HEK293 (cell line): ENCODE measurements at regions not wholly inside any gene's neighbourhood (a gene's known extent, or its start where the extent isn't known, plus 50 kb on each side); places are given as distances from the start of the nearest gene placed in this dataset.

Experiments
- CTCF ChIA-PET: fragments of 350-600 bp; formaldehyde crosslinking; extraction: SDS; loops from one replicate; lab custom pipeline; 2021; ENCODE audit warnings: antibody characterized with exemption; lab: Yijun Ruan, JAX
- POLR2A ChIA-PET: fragments of 300-600 bp; formaldehyde crosslinking; extraction: SDS; loops from one replicate; lab custom pipeline; 2020; ENCODE audit warnings: antibody characterized with exemption, inconsistent platforms; lab: Yijun Ruan, JAX
- H3K27ac ChIP-seq: fragments of 200-500 bp; sonication (Bioruptor generic); 2 replicates; pipeline ENCODE4 v1.5.1; 2014; ENCODE audit warnings: low read depth, low read length, control low read depth, inconsistent platforms; ENCODE audit errors: extremely low read depth
- H3K36me3 ChIP-seq, 2 experiments: fragments of 200-500 bp in 1 of 2; sonication (Bioruptor generic) in 1 of 2; 1 replicate in 1 of 2; 2 replicates in 1 of 2; pipeline ENCODE4 v1.5.1; 2014 to 2017; ENCODE audit warnings: inconsistent platforms in 2 of 2, low read length in 2 of 2; ENCODE audit not compliant: control insufficient read depth in 2 of 2, insufficient read depth in 1 of 2
- H3K4me1 ChIP-seq: fragments of 200-500 bp; sonication (Bioruptor generic); 2 replicates; pipeline ENCODE4 v1.5.1; 2014; ENCODE audit warnings: mild to moderate bottlenecking, low read length, inconsistent platforms; ENCODE audit not compliant: control insufficient read depth, insufficient read depth
- H3K4me3 ChIP-seq: 2 replicates; pipeline ENCODE4 v1.5.1; 2011; ENCODE audit warnings: low read depth, mild to moderate bottlenecking, control low read depth, low read length, moderate library complexity
- H3K9me3 ChIP-seq: fragments of 200-500 bp; sonication (Bioruptor generic); 2 replicates; pipeline ENCODE4 v1.5.1; 2014; ENCODE audit warnings: low read depth, low read length, inconsistent platforms; ENCODE audit not compliant: control insufficient read depth, insufficient read depth
- HOXD13 ChIP-seq: sonication (generic); formaldehyde crosslinking; IDR thresholded peaks from 2 replicates; pipeline ENCODE4 v1.8.0; 2022; ENCODE audit warnings: missing genetic modification reagents, borderline replicate concordance
- INSM2 ChIP-seq: fragments of 450-650 bp; formaldehyde crosslinking; IDR thresholded peaks from 2 replicates; pipeline ENCODE4 v1.5.1; 2016; ENCODE audit warnings: missing biosample characterization, missing genetic modification characterization
- REPIN1 ChIP-seq: fragments of 450-650 bp; formaldehyde crosslinking; IDR thresholded peaks from 2 replicates; pipeline ENCODE4 v1.5.1; 2017; ENCODE audit warnings: missing biosample characterization, missing genetic modification characterization, low read depth
- TRIM28 ChIP-seq: IDR thresholded peaks from 2 replicates; pipeline ENCODE4 v1.6.1; 2011; ENCODE audit warnings: low read length, control low read depth, borderline replicate concordance
- ZBTB10 ChIP-seq: fragments of 450-650 bp; formaldehyde crosslinking; IDR thresholded peaks from 2 replicates; pipeline ENCODE4 v1.5.1; 2016; ENCODE audit warnings: missing biosample characterization, missing genetic modification characterization
- ZBTB44 ChIP-seq: fragments of 450-650 bp; IDR thresholded peaks from 2 replicates; pipeline ENCODE4 v1.5.1; 2018; ENCODE audit warnings: missing biosample characterization, mild to moderate bottlenecking, missing genetic modification characterization
- ZBTB48 ChIP-seq: fragments of 450-650 bp; formaldehyde crosslinking; IDR thresholded peaks from 2 replicates; pipeline ENCODE4 v1.5.1; 2016; ENCODE audit warnings: missing biosample characterization, missing genetic modification characterization
- ZBTB49 ChIP-seq: fragments of 450-650 bp; formaldehyde crosslinking; IDR thresholded peaks from 2 replicates; pipeline ENCODE4 v1.5.1; 2016; ENCODE audit warnings: missing biosample characterization, missing genetic modification characterization, low read depth
- ZFHX2 ChIP-seq: fragments of 450-650 bp; formaldehyde crosslinking; conservative IDR thresholded peaks from 2 replicates; pipeline ENCODE4 v1.5.1; 2016; ENCODE audit warnings: missing biosample characterization, missing genetic modification characterization
- ZFP3 ChIP-seq: fragments of 450-650 bp; formaldehyde crosslinking; IDR thresholded peaks from 2 replicates; pipeline ENCODE4 v1.5.1; 2016; ENCODE audit warnings: low read depth, missing biosample characterization, missing genetic modification characterization
- ZNF112 ChIP-seq: fragments of 450-650 bp; formaldehyde crosslinking; IDR thresholded peaks from 2 replicates; pipeline ENCODE4 v1.5.0; 2017; ENCODE audit warnings: missing biosample characterization, missing genetic modification characterization
- ZNF169 ChIP-seq: fragments of 450-650 bp; formaldehyde crosslinking; IDR thresholded peaks from 2 replicates; pipeline ENCODE4 v1.5.1; 2016; ENCODE audit warnings: missing biosample characterization, missing genetic modification characterization
- ZNF19 ChIP-seq: fragments of 450-650 bp; formaldehyde crosslinking; IDR thresholded peaks from 2 replicates; pipeline ENCODE4; 2016; ENCODE audit warnings: missing biosample characterization, missing genetic modification characterization, low read depth
- ZNF221 ChIP-seq: fragments of 450-650 bp; formaldehyde crosslinking; IDR thresholded peaks from 2 replicates; pipeline ENCODE4 v1.5.1; 2017; ENCODE audit warnings: missing biosample characterization, missing genetic modification characterization, borderline replicate concordance
- ZNF26 ChIP-seq: fragments of 450-650 bp; formaldehyde crosslinking; IDR thresholded peaks from 2 replicates; pipeline ENCODE4 v1.5.1; 2016; ENCODE audit warnings: missing biosample characterization, missing genetic modification characterization
- ZNF274 ChIP-seq, 2 experiments: fragments of 200-500 bp in 1 of 2; fragments of 450-650 bp in 1 of 2; sonication (Bioruptor generic) in 1 of 2; formaldehyde crosslinking in 1 of 2; IDR thresholded peaks; 2 replicates each; pipeline versions ENCODE4 v1.5.1 to v1.6.1; 2014 to 2016; ENCODE audit warnings: borderline replicate concordance in 1 of 2, inconsistent platforms in 1 of 2, low read length in 1 of 2, missing biosample characterization in 1 of 2, missing genetic modification characterization in 1 of 2
- ZNF341 ChIP-seq: fragments of 450-650 bp; formaldehyde crosslinking; IDR thresholded peaks from 2 replicates; pipeline ENCODE4; 2016; ENCODE audit warnings: low read depth, missing biosample characterization, missing genetic modification characterization
- ZNF366 ChIP-seq: fragments of 450-650 bp; formaldehyde crosslinking; conservative IDR thresholded peaks from 2 replicates; pipeline ENCODE4 v1.5.1; 2016; ENCODE audit warnings: missing biosample characterization, missing genetic modification characterization
- ZNF449 ChIP-seq: fragments of 450-650 bp; formaldehyde crosslinking; IDR thresholded peaks from 2 replicates; pipeline ENCODE4 v1.5.1; 2017; ENCODE audit warnings: missing biosample characterization, mild to moderate bottlenecking, missing genetic modification characterization, moderate library complexity
- ZNF529 ChIP-seq: fragments of 450-650 bp; formaldehyde crosslinking; IDR thresholded peaks from 2 replicates; pipeline ENCODE4 v1.5.1; 2017; ENCODE audit warnings: missing genetic modification characterization, missing biosample characterization; ENCODE audit not compliant: insufficient replicate concordance
- ZNF664 ChIP-seq: fragments of 450-650 bp; formaldehyde crosslinking; IDR thresholded peaks from 2 replicates; pipeline ENCODE4 v1.5.1; 2016; ENCODE audit warnings: missing biosample characterization, missing genetic modification characterization
- ZNF707 ChIP-seq: fragments of 450-650 bp; formaldehyde crosslinking; IDR thresholded peaks from 2 replicates; pipeline ENCODE4 v1.5.1; 2016; ENCODE audit warnings: missing biosample characterization, missing genetic modification characterization

- no peaks in the 10 kb centered on the region for H3K36me3 ChIP-seq
- H3K9me3 ChIP-seq, result no peaks in the 10 kb centered on the region
- TF ChIP-seq ZFHX2 (tag by site-specific recombination) (no peak), ZBTB10 (tag by site-specific recombination) (no peak), ZNF529 (tag by site-specific recombination) (no peak), ZNF169 (tag by site-specific recombination) (no peak), ZNF274 (IDR thresholded peaks at IDR 0.05; ENCODE audit: low read length) (no peak), ZNF274 (tag by site-specific recombination; IDR thresholded peaks at IDR 0.05; ENCODE audit: borderline replicate concordance) (no peak), ZNF449 (tag by site-specific recombination) (no peak), HOXD13 (CRISPR knock-in tag) (no peak)
- H3K27ac ChIP-seq, result no peak overlapping the region
- no peak overlapping the region for H3K4me3 ChIP-seq
- H3K4me1 ChIP-seq, result no peaks in the 10 kb centered on the region
- CTCF ChIA-PET, result no interaction called here
- POLR2A ChIA-PET, result no interaction called here
Measured at GRCh38 chr16:76941113-76941512, 249.9 kb upstream of the MON1B start.

GRCh38 chr16:76942089-76942488 lies 248.9 kb upstream of the MON1B start:
- H3K27ac ChIP-seq, result no peak overlapping the region
- no peak overlapping the region for H3K4me3 ChIP-seq
- ChIA-PET CTCF (no interaction called here), POLR2A (no interaction called here)
- no peaks in the 10 kb centered on the region for H3K9me3 ChIP-seq
- H3K4me1 ChIP-seq, result no peaks in the 10 kb centered on the region
- no peaks in the 10 kb centered on the region for H3K36me3 ChIP-seq
- TF ChIP-seq ZNF112 (no peak), ZNF366 (tag by site-specific recombination) (no peak), ZNF221 (tag by site-specific recombination) (no peak), ZNF19 (tag by site-specific recombination) (no peak), ZNF341 (tag by site-specific recombination) (no peak), ZNF26 (tag by site-specific recombination) (no peak), ZNF664 (no peak), ZBTB49 (tag by site-specific recombination) (no peak), TRIM28 (no peak), ZNF449 (tag by site-specific recombination) (no peak), ZBTB48 (no peak), ZBTB44 (tag by site-specific recombination) (no peak), INSM2 (tag by site-specific recombination) (no peak), ZNF707 (tag by site-specific recombination) (no peak), REPIN1 (tag by site-specific recombination) (no peak), ZFP3 (no peak)
